SJCRH30 (cell line): ENCODE measurements at regions not wholly inside any gene's neighbourhood (a gene's known extent, or its start where the extent isn't known, plus 50 kb on each side); places are given as distances from the start of the nearest gene placed in this dataset.

Source experiments
- DNase-seq, 2 experiments: peaks; one replicate each; pipeline ENCODE4 v3.0.0-alpha.2; 2015 to 2020
- H3K27ac ChIP-seq: fragments of 250-450 bp; sonication (Bioruptor Pico); 2 replicates; pipeline ENCODE4 v1.5.1; 2020; ENCODE audit warnings: mild to moderate bottlenecking, moderate library complexity
- H3K27me3 ChIP-seq: fragments of 250-450 bp; sonication (Bioruptor Pico); 2 replicates; pipeline ENCODE4 v1.5.1; 2020; ENCODE audit warnings: mild to moderate bottlenecking, moderate library complexity
- H3K36me3 ChIP-seq: fragments of 250-450 bp; sonication (Bioruptor Pico); 2 replicates; pipeline ENCODE4 v1.5.1; 2020; ENCODE audit warnings: mild to moderate bottlenecking, moderate library complexity
- H3K4me1 ChIP-seq: fragments of 250-450 bp; sonication (Bioruptor Pico); 2 replicates; pipeline ENCODE4 v1.5.1; 2020; ENCODE audit warnings: mild to moderate bottlenecking, moderate library complexity
- H3K4me3 ChIP-seq: fragments of 250-450 bp; sonication (Bioruptor Pico); 2 replicates; pipeline ENCODE4 v1.5.1; 2020; ENCODE audit warnings: mild to moderate bottlenecking, moderate library complexity
- H3K9me3 ChIP-seq: fragments of 250-450 bp; sonication (Bioruptor Pico); replicated peaks from 2 replicates; pipeline ENCODE4 v1.5.1; 2020; ENCODE audit warnings: mild to moderate bottlenecking, moderate library complexity

DNA sequence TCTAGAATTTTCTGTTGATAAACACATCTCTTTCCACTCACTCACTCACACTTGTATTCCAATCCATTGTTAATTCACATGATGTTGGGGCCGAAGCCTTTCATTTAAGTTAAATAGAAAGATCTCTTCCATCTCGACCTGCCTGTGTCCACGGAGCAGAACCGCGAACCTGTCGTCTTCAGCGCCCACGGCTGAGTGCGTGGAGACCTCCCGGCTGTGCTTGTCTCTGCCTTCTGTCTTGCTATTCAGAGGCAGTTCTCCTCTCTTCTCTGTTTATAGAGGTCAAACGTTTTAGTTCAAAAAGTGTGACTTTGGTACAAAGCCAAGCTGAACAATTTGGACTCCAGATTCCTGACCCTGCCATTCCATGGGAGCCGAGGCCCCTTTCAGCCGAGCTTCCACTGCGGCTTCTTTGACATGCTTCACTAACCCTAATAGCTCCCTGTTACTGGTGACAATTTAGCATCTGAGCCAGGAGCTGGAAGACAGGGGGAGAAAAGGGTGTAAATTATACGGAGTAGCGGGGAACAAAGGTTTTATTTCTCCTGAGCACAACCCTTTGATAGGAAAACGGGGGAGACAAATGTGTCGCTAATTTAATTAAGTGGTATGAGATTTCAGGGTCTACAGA lies 314.4 kb upstream of the IRX4 start:
- Histone ChIP-seq H3K4me3 (no peak overlapping the region), H3K27ac (no peak overlapping the region), H3K36me3 (no peaks in the 10 kb centered on the region), H3K9me3 (no peaks in the 10 kb centered on the region), H3K4me1 (no peaks in the 10 kb centered on the region), H3K27me3 (no peaks in the 10 kb centered on the region)
- DNase-seq: no peak

DNA sequence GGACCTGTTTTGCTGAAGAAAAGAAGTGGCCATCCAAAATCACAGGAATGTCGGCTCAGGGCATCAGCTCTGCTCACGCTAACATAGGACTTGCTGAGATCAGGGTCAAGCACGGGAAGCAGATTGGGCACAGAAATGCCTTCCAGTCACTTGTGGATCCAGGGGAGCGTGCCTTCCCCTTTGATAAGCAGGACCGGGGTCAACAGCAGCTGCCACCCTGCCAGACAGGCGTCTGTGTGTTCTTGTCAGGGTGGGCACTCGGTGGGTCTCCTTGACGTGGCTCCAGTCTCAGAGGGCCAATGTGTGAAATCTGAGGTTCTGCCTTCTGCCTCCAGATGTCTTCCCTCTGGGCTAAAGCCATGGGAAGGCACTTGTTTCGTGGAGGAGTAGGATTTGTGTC lies 313.7 kb upstream of the IRX4 start:
- Histone ChIP-seq H3K9me3 (no peaks in the 10 kb centered on the region), H3K4me3 (no peak overlapping the region), H3K4me1 (no peaks in the 10 kb centered on the region), H3K36me3 (no peaks in the 10 kb centered on the region), H3K27ac (no peak overlapping the region), H3K27me3 (no peaks in the 10 kb centered on the region)
- DNase-seq: no peak

DNA sequence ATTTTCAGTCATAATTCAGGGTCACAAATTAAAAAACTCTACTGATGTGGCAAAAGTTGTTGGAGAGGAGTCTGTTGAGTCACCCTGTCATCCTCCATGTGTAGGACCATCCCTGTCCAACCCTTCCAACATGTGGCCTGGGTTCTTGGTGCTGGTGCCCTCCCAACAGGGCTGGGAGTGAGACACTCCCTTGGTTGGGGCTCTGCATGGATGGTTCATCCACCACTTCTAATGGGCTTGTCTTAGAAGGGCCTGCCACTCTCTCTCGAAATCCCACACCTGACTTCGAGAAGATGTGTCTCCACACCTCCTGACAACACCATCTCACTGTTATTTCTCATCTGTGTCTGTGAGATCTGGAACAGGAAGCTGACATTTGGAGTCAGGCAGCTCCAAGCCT lies 312.2 kb upstream of the IRX4 start:
- H3K36me3 ChIP-seq: no peaks in the 10 kb centered on the region
- DNase-seq: no peak
- no peak overlapping the region for H3K4me3 ChIP-seq
- no peak overlapping the region for H3K27ac ChIP-seq
- no peaks in the 10 kb centered on the region for H3K4me1 ChIP-seq
- no peaks in the 10 kb centered on the region for H3K27me3 ChIP-seq
- no peaks in the 10 kb centered on the region for H3K9me3 ChIP-seq

DNA sequence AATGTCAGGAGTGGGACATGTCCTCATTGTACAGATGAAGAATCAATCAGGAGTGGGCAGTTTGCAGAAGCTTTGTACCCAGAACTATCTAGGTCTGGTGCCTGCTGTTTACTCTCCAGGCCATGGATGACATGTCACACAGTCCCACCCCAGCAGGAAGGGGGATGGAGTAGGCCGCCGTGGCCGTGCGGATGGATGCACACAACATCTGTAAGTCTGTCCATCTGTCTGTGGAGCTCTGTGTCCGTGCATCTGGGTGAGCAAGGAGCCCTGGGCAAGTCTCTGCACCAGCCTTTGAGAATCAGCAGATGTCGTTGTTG lies 311.5 kb upstream of the IRX4 start:
- no peaks in the 10 kb centered on the region for H3K4me1 ChIP-seq
- H3K9me3 ChIP-seq: no peaks in the 10 kb centered on the region
- no peaks in the 10 kb centered on the region for H3K27me3 ChIP-seq
- no peaks in the 10 kb centered on the region for H3K36me3 ChIP-seq
- H3K27ac ChIP-seq: no peak overlapping the region
- no peak overlapping the region for H3K4me3 ChIP-seq
- DNase-seq: no peak

DNA sequence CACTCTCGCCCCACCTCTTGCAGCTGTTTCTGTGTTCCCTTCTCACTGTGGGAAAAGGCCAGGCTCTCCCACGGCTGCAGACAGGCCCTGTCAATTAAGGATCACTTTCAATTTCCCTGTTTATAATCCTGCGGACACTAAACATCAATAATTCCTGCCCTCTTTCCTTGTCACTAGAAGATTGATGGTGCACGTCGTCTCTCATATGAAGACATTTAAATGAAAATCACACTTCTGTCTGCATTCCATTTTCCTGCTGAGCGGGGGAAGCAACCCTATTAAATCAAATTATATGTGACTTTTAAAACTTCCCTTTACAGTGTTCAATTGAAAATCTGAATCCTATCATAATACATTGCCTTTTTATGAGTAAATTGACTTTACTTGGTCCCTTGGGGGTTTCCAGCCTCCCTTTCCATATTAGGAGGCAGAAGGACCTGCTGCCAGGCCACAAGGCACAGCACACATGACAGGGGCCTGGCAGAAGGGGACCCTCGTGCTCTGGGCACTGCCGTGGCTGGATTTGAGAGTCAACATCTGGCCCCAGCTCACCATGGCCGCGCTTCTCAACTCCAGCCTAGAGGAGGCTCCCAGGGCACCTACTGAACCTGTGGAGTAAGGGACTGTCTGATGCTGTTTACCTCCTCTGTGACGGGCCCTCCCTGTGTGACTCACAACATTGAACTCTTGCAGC lies 311.0 kb upstream of the IRX4 start:
- Histone ChIP-seq H3K27me3 (no peaks in the 10 kb centered on the region), H3K9me3 (no peaks in the 10 kb centered on the region), H3K4me1 (no peaks in the 10 kb centered on the region), H3K4me3 (no peak overlapping the region), H3K36me3 (no peaks in the 10 kb centered on the region), H3K27ac (no peak overlapping the region)
- DNase-seq: no peak

DNA sequence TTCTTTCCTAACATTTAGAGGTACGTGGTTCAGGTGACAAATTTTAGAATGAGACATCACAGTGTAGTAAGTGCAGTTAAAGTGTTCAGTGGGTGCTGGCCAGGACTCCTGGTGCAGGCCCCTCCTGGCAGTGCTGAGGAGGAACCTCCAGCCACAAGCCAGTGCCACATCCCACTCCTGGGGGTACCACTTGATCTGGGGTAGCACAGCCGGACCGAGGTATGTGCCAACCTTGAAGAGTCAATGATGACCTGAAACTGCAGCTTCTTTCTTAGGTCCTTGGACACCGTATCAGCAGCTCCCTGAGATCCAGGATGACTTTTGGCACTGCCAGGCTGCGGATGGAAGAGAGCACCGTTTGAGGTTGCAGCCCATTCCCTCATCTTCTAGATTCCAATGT lies 310.4 kb upstream of the IRX4 start:
- H3K4me1 ChIP-seq: no peaks in the 10 kb centered on the region
- H3K27me3 ChIP-seq: no peaks in the 10 kb centered on the region
- no peak overlapping the region for H3K4me3 ChIP-seq
- H3K9me3 ChIP-seq: no peaks in the 10 kb centered on the region
- H3K36me3 ChIP-seq: no peaks in the 10 kb centered on the region
- no peak for DNase-seq
- H3K27ac ChIP-seq: no peak overlapping the region

DNA sequence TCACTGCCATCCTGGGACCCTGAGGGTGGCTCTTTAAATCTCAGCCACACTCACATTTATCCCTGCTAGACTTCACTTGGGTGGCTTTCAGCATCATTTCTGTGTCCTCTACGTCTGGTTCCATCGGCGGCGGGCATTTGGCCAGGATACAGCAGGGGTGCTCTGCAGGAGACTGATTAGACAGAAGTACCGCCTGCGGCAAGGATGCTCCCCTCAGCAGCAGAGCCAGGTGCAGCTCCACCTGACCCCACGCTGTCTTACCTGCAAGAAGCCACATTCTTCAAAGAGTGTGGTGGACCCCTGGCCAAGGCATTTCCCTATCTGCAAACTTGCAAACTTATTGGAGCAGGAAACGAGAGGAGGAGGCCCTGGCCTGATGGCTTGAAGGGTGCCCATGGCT lies 309.8 kb upstream of the IRX4 start:
- H3K9me3 ChIP-seq: no peaks in the 10 kb centered on the region
- H3K27ac ChIP-seq: no peak overlapping the region
- DNase-seq: no peak

DNA sequence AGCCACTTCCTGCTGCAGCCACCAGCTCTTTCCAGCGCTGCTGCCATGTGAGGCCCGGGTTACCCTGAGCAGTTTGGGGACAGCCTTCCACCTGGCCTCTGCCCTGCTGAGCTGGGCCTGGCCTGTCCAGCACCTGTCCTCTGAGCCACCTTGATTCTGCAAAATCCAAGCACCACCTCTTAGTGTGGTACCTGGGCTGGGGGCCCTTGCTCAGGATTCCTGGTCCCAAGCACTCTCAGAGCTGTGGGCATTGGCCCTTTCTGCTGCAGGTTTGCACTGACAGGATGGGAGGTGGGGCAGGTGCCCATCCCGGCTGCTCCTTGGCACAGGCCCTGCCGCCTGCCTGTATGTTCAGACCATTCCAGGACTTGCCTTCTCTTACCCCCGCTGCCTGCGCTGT lies 309.2 kb upstream of the IRX4 start:
- Histone ChIP-seq H3K4me1 (no peaks in the 10 kb centered on the region), H3K9me3 (no peaks in the 10 kb centered on the region), H3K4me3 (no peak overlapping the region), H3K27ac (no peak overlapping the region), H3K36me3 (no peaks in the 10 kb centered on the region), H3K27me3 (no peaks in the 10 kb centered on the region)
- DNase-seq: no peak

More for the DNA sequence above, 309.8 kb upstream of the IRX4 start:
- Histone ChIP-seq H3K27me3 (no peaks in the 10 kb centered on the region), H3K36me3 (no peaks in the 10 kb centered on the region), H3K4me3 (no peak overlapping the region), H3K4me1 (no peaks in the 10 kb centered on the region)

DNA sequence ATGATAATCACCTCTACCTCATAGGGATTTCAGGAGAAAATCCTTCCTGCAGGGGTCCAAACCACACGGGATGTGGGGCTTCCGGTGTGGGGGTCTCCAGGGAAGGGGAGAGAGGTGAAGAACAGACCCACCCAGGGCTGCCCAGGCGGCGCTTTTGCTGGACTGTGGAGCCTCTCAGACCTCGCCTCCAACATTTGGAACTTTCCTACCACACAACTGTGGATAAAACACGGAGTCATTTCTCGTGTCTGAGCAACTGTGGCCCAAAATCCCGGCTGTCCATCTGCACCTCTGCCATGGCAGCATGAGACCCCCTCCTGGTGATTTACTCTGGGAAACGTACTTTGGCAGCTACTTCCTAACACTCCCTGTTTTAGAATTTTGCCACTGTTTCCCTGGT lies 307.8 kb upstream of the IRX4 start:
- Histone ChIP-seq H3K9me3 (no peaks in the 10 kb centered on the region), H3K27me3 (no peaks in the 10 kb centered on the region), H3K27ac (no peak overlapping the region), H3K4me3 (no peak overlapping the region), H3K36me3 (no peaks in the 10 kb centered on the region), H3K4me1 (no peaks in the 10 kb centered on the region)
- DNase-seq: no peak

DNA sequence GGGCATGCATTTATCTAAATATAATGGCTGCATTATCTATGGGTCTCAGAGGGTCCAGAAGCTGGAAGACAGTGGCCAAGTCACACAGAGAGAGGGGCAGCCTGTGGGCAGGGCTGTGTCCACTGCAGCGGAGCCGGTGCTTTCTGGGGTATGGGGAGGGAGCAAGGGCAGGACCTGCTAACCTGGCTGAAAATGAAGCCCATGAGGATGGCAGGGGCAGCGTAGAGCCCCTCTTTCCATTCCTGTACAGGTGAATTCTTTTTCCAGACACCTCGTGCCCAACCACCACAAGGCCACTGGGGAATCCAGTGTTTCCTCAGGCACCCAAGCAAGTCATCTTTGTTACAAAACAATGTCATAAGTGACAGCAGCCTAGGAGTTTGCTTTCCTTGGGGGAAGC lies 305.9 kb upstream of the IRX4 start:
- H3K27me3 ChIP-seq: no peaks in the 10 kb centered on the region
- H3K4me3 ChIP-seq: no peak overlapping the region
- no peak for DNase-seq
- H3K9me3 ChIP-seq: no peaks in the 10 kb centered on the region
- H3K4me1 ChIP-seq: no peaks in the 10 kb centered on the region
- no peaks in the 10 kb centered on the region for H3K36me3 ChIP-seq
- no peak overlapping the region for H3K27ac ChIP-seq

DNA sequence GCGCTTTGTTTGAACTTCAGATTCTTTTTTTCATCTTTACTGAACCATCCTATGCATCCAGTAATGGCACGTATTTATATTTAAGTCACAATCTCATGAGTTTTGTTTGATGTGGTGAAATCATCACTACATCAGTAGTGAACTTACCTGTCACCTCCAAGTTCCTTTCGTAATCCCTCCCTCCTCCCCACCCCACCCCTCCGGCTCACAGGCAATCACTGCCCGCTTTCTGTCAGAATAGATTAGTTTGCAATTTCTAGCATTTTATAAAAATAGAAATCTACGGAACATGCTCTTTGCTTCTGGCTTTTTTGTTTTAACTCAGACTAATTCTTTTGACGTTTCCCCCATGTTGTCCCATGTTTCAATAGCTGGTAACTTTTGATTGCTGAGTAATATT lies 305.4 kb upstream of the IRX4 start:
- H3K4me3 ChIP-seq: no peak overlapping the region
- H3K9me3 ChIP-seq: no peaks in the 10 kb centered on the region
- H3K4me1 ChIP-seq: no peaks in the 10 kb centered on the region
- H3K36me3 ChIP-seq: no peaks in the 10 kb centered on the region
- DNase-seq: no peak
- H3K27me3 ChIP-seq: no peaks in the 10 kb centered on the region
- no peak overlapping the region for H3K27ac ChIP-seq

DNA sequence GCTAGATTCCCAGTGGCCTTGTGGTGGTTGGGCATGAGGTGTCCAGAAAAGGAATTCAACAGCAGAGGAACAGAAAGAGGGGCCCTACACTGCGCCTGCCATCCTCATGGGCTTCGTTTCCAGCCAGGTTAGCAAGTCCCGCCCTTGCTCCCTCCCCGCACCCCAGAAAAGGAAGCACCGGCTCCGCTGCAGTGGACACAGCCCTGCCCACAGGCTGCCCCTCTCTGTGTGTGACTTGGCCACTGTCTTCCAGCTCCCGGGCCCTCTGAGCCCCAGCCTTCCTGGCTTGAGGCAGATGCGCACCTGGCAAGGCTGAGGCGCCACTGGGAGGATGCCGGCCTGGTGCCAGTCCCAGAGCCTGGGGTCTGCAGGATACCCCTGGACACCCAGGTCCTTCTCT lies 305.0 kb upstream of the IRX4 start:
- Histone ChIP-seq H3K27me3 (no peaks in the 10 kb centered on the region), H3K4me3 (no peak overlapping the region), H3K4me1 (no peaks in the 10 kb centered on the region), H3K9me3 (no peaks in the 10 kb centered on the region), H3K36me3 (no peaks in the 10 kb centered on the region), H3K27ac (no peak overlapping the region)
- no peak for DNase-seq

DNA sequence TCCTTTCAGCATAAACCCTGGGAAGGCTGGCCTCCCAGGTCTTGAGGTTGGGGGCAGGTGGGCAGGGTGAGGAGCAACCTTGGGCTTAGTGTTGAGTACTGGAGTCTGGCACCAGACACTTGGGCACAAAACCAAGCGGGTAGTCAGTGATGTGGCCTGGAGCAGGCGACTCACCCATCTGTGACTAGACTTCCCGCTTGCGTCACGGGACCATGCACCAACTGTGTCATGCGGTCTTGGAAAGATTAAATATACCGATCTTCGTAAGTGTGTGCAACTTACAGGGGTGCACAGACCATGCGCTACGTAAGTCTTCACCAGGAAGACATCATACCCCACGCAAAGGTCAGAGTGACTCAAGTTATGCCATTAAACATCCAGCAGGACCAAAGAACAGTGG lies 304.4 kb upstream of the IRX4 start:
- Histone ChIP-seq H3K27ac (no peak overlapping the region), H3K4me1 (no peaks in the 10 kb centered on the region), H3K36me3 (no peaks in the 10 kb centered on the region), H3K4me3 (no peak overlapping the region), H3K27me3 (no peaks in the 10 kb centered on the region), H3K9me3 (no peaks in the 10 kb centered on the region)
- DNase-seq: no peak

DNA sequence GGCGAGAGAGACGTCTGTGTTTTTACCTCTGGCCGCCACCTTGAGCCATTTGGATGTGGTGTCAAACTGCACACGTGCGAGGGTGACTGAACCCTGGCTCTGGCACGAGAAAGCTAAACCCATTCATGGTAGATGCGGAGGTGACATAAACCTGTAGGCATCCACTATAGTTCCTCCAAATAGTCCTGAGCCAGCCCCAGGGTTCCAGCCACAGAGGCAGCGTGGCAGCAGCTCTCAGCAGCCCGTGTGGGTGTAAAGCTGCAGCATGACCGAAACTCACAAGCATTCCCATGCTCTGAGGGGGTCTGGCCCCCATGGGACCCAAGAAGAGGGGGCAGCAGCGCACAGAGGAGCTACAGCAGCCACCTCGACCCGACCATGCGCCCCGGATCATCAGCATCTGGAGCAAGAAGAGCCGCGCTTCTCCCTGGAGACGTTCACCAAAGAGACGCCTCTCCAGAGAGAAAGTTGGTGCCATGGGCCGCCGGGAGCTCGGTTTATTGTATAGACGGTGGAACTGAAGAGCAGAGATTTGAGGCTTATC lies 303.8 kb upstream of the IRX4 start:
- no peaks in the 10 kb centered on the region for H3K36me3 ChIP-seq
- no peak overlapping the region for H3K4me3 ChIP-seq
- no peaks in the 10 kb centered on the region for H3K4me1 ChIP-seq
- H3K9me3 ChIP-seq: no peaks in the 10 kb centered on the region
- no peak for DNase-seq
- no peaks in the 10 kb centered on the region for H3K27me3 ChIP-seq
- no peak overlapping the region for H3K27ac ChIP-seq

DNA sequence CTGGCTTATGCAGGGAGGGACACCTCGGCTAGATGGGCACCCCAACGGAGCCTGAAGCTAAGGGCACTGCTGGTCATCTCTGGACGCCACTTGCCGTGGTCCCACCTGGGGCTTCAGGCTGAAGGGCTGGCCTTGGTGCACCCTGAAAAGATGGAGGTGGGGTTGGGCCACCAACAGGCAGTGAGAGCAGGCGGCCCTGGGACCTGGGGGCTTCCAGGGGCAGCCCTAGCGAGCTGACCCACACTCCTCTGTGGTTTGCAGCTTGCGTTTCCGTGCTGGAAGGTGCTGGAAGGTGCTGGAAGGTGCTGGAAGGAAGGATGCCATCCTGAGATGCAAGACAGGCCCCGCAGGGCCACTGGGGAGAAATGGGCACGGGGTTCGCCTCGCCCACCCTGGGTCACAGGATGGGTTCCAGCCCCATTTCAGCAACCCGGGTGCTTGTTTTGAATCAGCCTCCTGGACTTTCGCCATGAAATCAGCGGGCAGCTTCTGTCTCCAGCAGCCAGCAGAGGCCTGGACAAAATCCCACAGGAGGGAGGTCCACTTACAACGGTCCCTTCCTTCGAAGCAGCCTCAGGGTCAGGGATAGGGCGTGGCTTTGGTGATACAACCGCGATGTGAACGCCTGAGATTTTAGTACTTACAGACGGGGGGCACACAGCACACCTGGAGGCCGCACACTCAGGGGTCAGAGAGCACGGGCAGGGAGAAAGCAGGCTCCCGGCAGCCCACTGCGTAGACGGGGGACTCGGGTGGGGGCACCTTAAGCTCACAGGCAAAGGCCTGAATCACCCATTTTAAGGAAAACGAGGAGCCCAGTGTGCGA lies 303.1 kb upstream of the IRX4 start:
- DNase-seq: no peak
- H3K9me3 ChIP-seq: no peaks in the 10 kb centered on the region
- H3K27me3 ChIP-seq: no peaks in the 10 kb centered on the region
- H3K4me1 ChIP-seq: no peaks in the 10 kb centered on the region
- no peaks in the 10 kb centered on the region for H3K36me3 ChIP-seq
- no peak overlapping the region for H3K27ac ChIP-seq
- H3K4me3 ChIP-seq: no peak overlapping the region
